Body of pancreas (tissue), 4 donors: ENCODE measurements at regions not wholly inside any gene's neighbourhood (a gene's known extent, or its start where the extent isn't known, plus 50 kb on each side); places are given as distances from the start of the nearest gene placed in this dataset.

Experiments
- POLR2A ChIP-seq, 3 donors: fragments of 450-650 bp; IDR thresholded peaks; one replicate each; pipeline ENCODE4 v1.6.1; 2016; ENCODE audit warnings: antibody characterized with exemption in 3 of 3, mild to moderate bottlenecking in 2 of 3
- TF ChIP-seq, protein P1 (sequence below), 7 experiments: fragments of 450-650 bp in 4 of 7; fragments of 200-600 bp in 3 of 7; sonication (generic) in 3 of 7; IDR thresholded peaks; one replicate each; pipeline ENCODE4 v1.5.1; 2016 to 2019; ENCODE audit warnings: antibody characterized with exemption in 7 of 7

DNA sequence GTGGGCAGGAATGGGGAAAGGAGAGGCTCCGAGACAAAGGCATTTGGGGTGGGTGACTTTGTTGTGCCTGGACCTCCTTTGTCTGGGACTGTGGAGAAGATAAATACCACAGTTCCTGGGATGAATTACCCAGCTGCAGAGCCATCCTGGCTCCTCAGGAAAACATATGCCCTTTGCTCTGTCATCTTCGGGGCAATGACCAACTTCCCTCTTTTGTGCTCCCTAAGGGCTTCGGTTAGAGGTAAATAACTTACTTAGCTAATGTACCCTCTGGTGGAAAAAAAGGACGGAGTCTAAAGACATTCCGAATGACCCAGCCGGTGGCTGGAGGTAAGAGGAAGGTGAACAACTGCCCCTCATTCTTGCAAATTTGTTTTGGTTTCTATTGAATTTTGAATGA lies 345.7 kb downstream of the GATA3 start:
- TF ChIP-seq, protein P1, sequence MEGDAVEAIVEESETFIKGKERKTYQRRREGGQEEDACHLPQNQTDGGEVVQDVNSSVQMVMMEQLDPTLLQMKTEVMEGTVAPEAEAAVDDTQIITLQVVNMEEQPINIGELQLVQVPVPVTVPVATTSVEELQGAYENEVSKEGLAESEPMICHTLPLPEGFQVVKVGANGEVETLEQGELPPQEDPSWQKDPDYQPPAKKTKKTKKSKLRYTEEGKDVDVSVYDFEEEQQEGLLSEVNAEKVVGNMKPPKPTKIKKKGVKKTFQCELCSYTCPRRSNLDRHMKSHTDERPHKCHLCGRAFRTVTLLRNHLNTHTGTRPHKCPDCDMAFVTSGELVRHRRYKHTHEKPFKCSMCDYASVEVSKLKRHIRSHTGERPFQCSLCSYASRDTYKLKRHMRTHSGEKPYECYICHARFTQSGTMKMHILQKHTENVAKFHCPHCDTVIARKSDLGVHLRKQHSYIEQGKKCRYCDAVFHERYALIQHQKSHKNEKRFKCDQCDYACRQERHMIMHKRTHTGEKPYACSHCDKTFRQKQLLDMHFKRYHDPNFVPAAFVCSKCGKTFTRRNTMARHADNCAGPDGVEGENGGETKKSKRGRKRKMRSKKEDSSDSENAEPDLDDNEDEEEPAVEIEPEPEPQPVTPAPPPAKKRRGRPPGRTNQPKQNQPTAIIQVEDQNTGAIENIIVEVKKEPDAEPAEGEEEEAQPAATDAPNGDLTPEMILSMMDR (IDR thresholded peaks at IDR 0.05), result no peak
- TF ChIP-seq POLR2A (IDR thresholded peaks at IDR 0.05), result no peak
